A549 (cell line): ENCODE measurements at regions not wholly inside any gene's neighbourhood (a gene's known extent, or its start where the extent isn't known, plus 50 kb on each side); places are given as distances from the start of the nearest gene placed in this dataset.

Experiments used
- ATAC-seq, 2 experiments: fragments of 200-7000 bp in 1 of 2; fragments of >200 bp in 1 of 2; cut with Nextera tagmentation in 1 of 2; cut with Tn5 transposase in 1 of 2; 3 replicates each; pipeline versions ENCODE4 v1.8.0 to v1.9.1; 2018 to 2020; ENCODE audit warnings: mild to moderate bottlenecking in 1 of 2, moderate library complexity in 1 of 2
- CTCF ChIA-PET: fragments of 300-600 bp; sonication (Branson Sonifier 250); formaldehyde crosslinking; extraction: SDS; loops from one replicate; lab custom pipeline; 2021; ENCODE audit warnings: antibody characterized with exemption, inconsistent platforms; lab: Yijun Ruan, JAX
- POLR2A ChIA-PET: fragments of 350-600 bp; formaldehyde crosslinking; extraction: SDS; loops from one replicate; lab custom pipeline; 2021; ENCODE audit warnings: antibody characterized with exemption, inconsistent platforms; lab: Yijun Ruan, JAX
- DNase-seq, 2 experiments: peaks; one replicate each; pipeline versions ENCODE4 v3.0.0 to v3.0.0-alpha.2; 2011 to 2016; ENCODE audit warnings: low read depth in 1 of 2, low spot score in 1 of 2
- FAIRE-seq: peaks from 2 replicates; lab custom pipeline; 2011; peaks lifted over from hg19 to GRCh38; lab: Jason Lieb, UNC
- H3K27ac ChIP-seq, 2 experiments: fragments of >200 bp; sonication (Bioruptor Twin); formaldehyde crosslinking; 3 replicates each; pipeline ENCODE4 v1.5.1; 2016 to 2017
- H3K4me1 ChIP-seq: fragments of >200 bp; sonication (Bioruptor Twin); formaldehyde crosslinking; 3 replicates; pipeline ENCODE4 v1.6.1; 2016
- H3K4me2 ChIP-seq: fragments of >200 bp; sonication (Bioruptor Twin); formaldehyde crosslinking; 3 replicates; pipeline ENCODE4 v1.6.1; 2016
- H3K4me3 ChIP-seq: fragments of >200 bp; sonication (Bioruptor Twin); formaldehyde crosslinking; 3 replicates; pipeline ENCODE4 v1.5.1; 2016
- H3K9me3 ChIP-seq: fragments of >200 bp; sonication (Bioruptor Twin); formaldehyde crosslinking; 3 replicates; pipeline ENCODE4 v1.6.1; 2016
- BCL3 ChIP-seq: fragments of >200 bp; sonication (Bioruptor Twin); formaldehyde crosslinking; IDR thresholded peaks from 3 replicates; pipeline ENCODE4 v1.6.1; 2016
- BHLHE40 ChIP-seq: IDR thresholded peaks from 2 replicates; pipeline ENCODE4 v1.6.1; 2012; ENCODE audit warnings: low read depth, low read length, inconsistent platforms
- CBX2 ChIP-seq: fragments of 200-600 bp; sonication (generic); IDR thresholded peaks from 2 replicates; pipeline ENCODE4 v1.6.1; 2016; ENCODE audit warnings: low read depth, mild to moderate bottlenecking, borderline replicate concordance
- CEBPB ChIP-seq, 2 experiments: fragments of >200 bp in 1 of 2; sonication (Bioruptor Twin) in 1 of 2; formaldehyde crosslinking in 1 of 2; IDR thresholded peaks; 2 replicates each; pipeline ENCODE4 v1.6.1; 2012 to 2016
- CHD2 ChIP-seq: fragments of 150-350 bp; IDR thresholded peaks from 2 replicates; pipeline ENCODE4 v1.6.1; 2014; ENCODE audit warnings: low read length; ENCODE audit not compliant: partially characterized antibody
- CTCF ChIP-seq: fragments of >200 bp; sonication (Bioruptor Twin); formaldehyde crosslinking; IDR thresholded peaks from 3 replicates; pipeline ENCODE4 v1.5.1; 2016
- E2F6 ChIP-seq: IDR thresholded peaks from 2 replicates; pipeline ENCODE4 v1.6.1; 2012; ENCODE audit warnings: low read depth, borderline replicate concordance
- EHMT2 ChIP-seq: fragments of 200-600 bp; sonication (generic); IDR thresholded peaks from 2 replicates; pipeline ENCODE4 v1.6.1; 2016; ENCODE audit warnings: antibody characterized with exemption, low read depth, mild to moderate bottlenecking, moderate library complexity
- EP300 ChIP-seq, 2 experiments: fragments of >200 bp; sonication (Bioruptor Twin); formaldehyde crosslinking; IDR thresholded peaks; 2 replicates in 1 of 2; 3 replicates in 1 of 2; pipeline ENCODE4 v1.6.1; 2016 to 2017
- FOSL2 ChIP-seq, 2 experiments: fragments of 450-650 bp in 1 of 2; fragments of >200 bp in 1 of 2; sonication (Bioruptor Twin) in 1 of 2; formaldehyde crosslinking; IDR thresholded peaks; 2 replicates each; pipeline versions ENCODE4 v1.5.0 to v1.6.1; 2016 to 2020; ENCODE audit warnings: mild to moderate bottlenecking in 1 of 2, moderate library complexity in 1 of 2
- GATA3 ChIP-seq: IDR thresholded peaks from 2 replicates; pipeline ENCODE4 v1.6.1; 2012; ENCODE audit warnings: borderline replicate concordance
- HDAC2 ChIP-seq: fragments of 200-600 bp; sonication (generic); IDR thresholded peaks from 2 replicates; pipeline ENCODE4 v1.6.1; 2016
- HES2 ChIP-seq: fragments of >200 bp; sonication (Bioruptor Twin); formaldehyde crosslinking; IDR thresholded peaks from 2 replicates; pipeline ENCODE4 v1.6.1; 2016
- HOXA7 ChIP-seq: fragments of 250-450 bp; sonication (Bioruptor Pico); IDR thresholded peaks from 2 replicates; pipeline ENCODE4 v1.5.0; 2020; ENCODE audit warnings: mild to moderate bottlenecking, moderate library complexity
- HOXB5 ChIP-seq: fragments of 250-450 bp; sonication (Bioruptor Pico); IDR thresholded peaks from 2 replicates; pipeline ENCODE4 v1.5.0; 2020; ENCODE audit warnings: mild to moderate bottlenecking, moderate library complexity
- JUN ChIP-seq, 2 experiments: fragments of >200 bp; sonication (Bioruptor Twin); formaldehyde crosslinking; IDR thresholded peaks; 2 replicates in 1 of 2; 3 replicates in 1 of 2; pipeline ENCODE4 v1.6.1; 2016 to 2017
- JUNB ChIP-seq: fragments of >200 bp; sonication (Bioruptor Twin); formaldehyde crosslinking; IDR thresholded peaks from 2 replicates; pipeline ENCODE4 v1.6.1; 2016
- KDM1A ChIP-seq: fragments of 200-600 bp; sonication (generic); IDR thresholded peaks from 2 replicates; pipeline ENCODE4 v1.6.1; 2016; ENCODE audit warnings: low read depth, mild to moderate bottlenecking
- KDM5A ChIP-seq: fragments of 200-600 bp; sonication (generic); IDR thresholded peaks from 2 replicates; pipeline ENCODE4 v1.6.1; 2016; ENCODE audit warnings: antibody characterized with exemption, mild to moderate bottlenecking
- MAFK ChIP-seq: fragments of 450-650 bp; IDR thresholded peaks from 2 replicates; pipeline ENCODE4 v1.6.1; 2014; ENCODE audit not compliant: partially characterized antibody
- NFE2L2 ChIP-seq: fragments of 150-350 bp; conservative IDR thresholded peaks from 2 replicates; pipeline ENCODE4 v1.6.1; 2014; ENCODE audit warnings: low read length
- NR3C1 ChIP-seq: fragments of >200 bp; sonication (Bioruptor Twin); formaldehyde crosslinking; IDR thresholded peaks from 3 replicates; pipeline ENCODE4 v1.6.1; 2017
- PHF8 ChIP-seq: fragments of 200-600 bp; sonication (generic); IDR thresholded peaks from 2 replicates; pipeline ENCODE4 v1.6.1; 2016; ENCODE audit warnings: low read depth, mild to moderate bottlenecking, antibody characterized with exemption, moderate library complexity, borderline replicate concordance
- POLR2A ChIP-seq: IDR thresholded peaks from 2 replicates; pipeline ENCODE4 v1.6.1; 2012; ENCODE audit warnings: mild to moderate bottlenecking, low read length
- POLR2AphosphoS2 ChIP-seq: conservative IDR thresholded peaks from 2 replicates; pipeline ENCODE4 v1.6.1; 2012; ENCODE audit warnings: low read length, improper control_type of control experiment, inconsistent platforms
- RNF2 ChIP-seq: fragments of 200-600 bp; sonication (generic); IDR thresholded peaks from 2 replicates; pipeline ENCODE4 v1.6.1; 2016; ENCODE audit warnings: low read depth, mild to moderate bottlenecking, antibody characterized with exemption, moderate library complexity, borderline replicate concordance
- SMC3 ChIP-seq: fragments of >200 bp; sonication (Bioruptor Twin); formaldehyde crosslinking; IDR thresholded peaks from 3 replicates; pipeline ENCODE4 v1.6.1; 2018; ENCODE audit warnings: inconsistent platforms
- TFCP2L1 ChIP-seq: fragments of 250-450 bp; sonication (Bioruptor Pico); IDR thresholded peaks from 2 replicates; pipeline ENCODE4 v1.5.0; 2021; ENCODE audit warnings: mild to moderate bottlenecking
- ZFP36 ChIP-seq: fragments of 450-650 bp; IDR thresholded peaks from 2 replicates; pipeline ENCODE4 v1.6.1; 2014; ENCODE audit warnings: borderline replicate concordance; ENCODE audit not compliant: partially characterized antibody
- ZNF302 ChIP-seq: fragments of 250-450 bp; sonication (Bioruptor Pico); IDR thresholded peaks from 2 replicates; pipeline ENCODE4 v1.9.0; 2021; ENCODE audit warnings: inconsistent platforms, mild to moderate bottlenecking, moderate library complexity
- ZSCAN20 ChIP-seq: fragments of 250-450 bp; sonication (Bioruptor Pico); IDR thresholded peaks from 2 replicates; pipeline ENCODE4 v1.8.0; 2022; ENCODE audit warnings: mild to moderate bottlenecking, moderate library complexity
- WGBS: methylation state at CpG from one replicate; pipeline ENCODE4 v1.1.6; 2017; ENCODE audit errors: missing lambda C conversion rate; 5-methylcytosine and 5-hydroxymethylcytosine counted together

- peaks cover 43% of the 10 kb centered on the region for H3K4me1 ChIP-seq
- CTCF ChIA-PET, result interaction anchor here (0.5 to 1.4 kb wide), 2 partner anchors 57 to 71 kb away, joined by 3 read pairs; no protein-coding TSS in a partner anchor
- no peak for DNase-seq
- no peak overlapping the region for H3K27ac ChIP-seq
- H3K4me2 ChIP-seq, result no peak overlapping the region
- 89% methylated on average over 2 of the region's 2 CpGs for WGBS
- H3K9me3 ChIP-seq, result peaks cover 10% of the 10 kb centered on the region
- no peak for FAIRE-seq
- POLR2A ChIA-PET, result no interaction called here
- no peak for TF ChIP-seq EP300 (IDR thresholded peaks at IDR 0.05)
- no peak for TF ChIP-seq EHMT2
- TF ChIP-seq POLR2A, result no peak
- no peak for TF ChIP-seq FOSL2 (IDR thresholded peaks at IDR 0.05)
- TF ChIP-seq FOSL2 (CRISPR knock-in tag; IDR thresholded peaks at IDR 0.05), result no peak
- TF ChIP-seq CEBPB (IDR thresholded peaks at IDR 0.05), result no peak
- no peak for TF ChIP-seq ZNF302 (CRISPR knock-in tag)
- TF ChIP-seq ZSCAN20 (CRISPR knock-in tag), result no peak
- TF ChIP-seq POLR2AphosphoS2, result no peak
- no peak for TF ChIP-seq HDAC2
- no peak for TF ChIP-seq BCL3
- no peak for TF ChIP-seq KDM1A
- no peak for TF ChIP-seq RNF2
- TF ChIP-seq HES2, result no peak
- TF ChIP-seq ZFP36, result no peak
- no peak for TF ChIP-seq CHD2
- no peak for TF ChIP-seq NR3C1
- TF ChIP-seq CTCF, result no peak
- no peak for TF ChIP-seq JUNB
- H3K4me3 ChIP-seq, result no peak overlapping the region
- ATAC-seq, result no peak
Measured at GRCh38 chr11:69354545-69354897, 60.6 kb downstream of the MYEOV start.

- no peak overlapping the region for H3K4me2 ChIP-seq
- peak overlapping the region in 1 of 2 experiments; percentile 23; a peak in 2 of 6 replicates for H3K27ac ChIP-seq
- CTCF ChIA-PET, result interaction anchor here (0.6 kb wide), 1 partner anchor 111 kb away, joined by 3 read pairs; no protein-coding TSS in a partner anchor
- DNase-seq (no peak), ATAC-seq (no peak), FAIRE-seq (no peak)
- TF ChIP-seq PHF8, result no peak
- TF ChIP-seq CBX2, result no peak
- no peak for TF ChIP-seq HOXB5 (CRISPR knock-in tag)
- TF ChIP-seq TFCP2L1 (CRISPR knock-in tag), result no peak
- TF ChIP-seq HOXA7 (CRISPR knock-in tag), result no peak
- no peak for TF ChIP-seq BHLHE40
- no peak for TF ChIP-seq SMC3
- TF ChIP-seq NR3C1, result no peak
- TF ChIP-seq E2F6, result no peak
- no peak for TF ChIP-seq JUN (IDR thresholded peaks at IDR 0.05)
- TF ChIP-seq NFE2L2, result no peak
- no peak for TF ChIP-seq KDM5A
- no peak for TF ChIP-seq POLR2A
- TF ChIP-seq GATA3, result no peak
- no peak for TF ChIP-seq MAFK
- no peak for TF ChIP-seq ZNF302 (CRISPR knock-in tag)
- TF ChIP-seq BCL3, result no peak
- H3K9me3 ChIP-seq, result peaks cover 19% of the 10 kb centered on the region
- peaks cover 34% of the 10 kb centered on the region for H3K4me1 ChIP-seq
- H3K4me3 ChIP-seq, result no peak overlapping the region
- POLR2A ChIA-PET, result no interaction called here
- 95% methylated on average over 8 of the region's 10 CpGs for WGBS
Measured at GRCh38 chr11:69355346-69355940, 61.5 kb downstream of the MYEOV start.
